ENCODE measurements at regions not wholly inside any gene's neighbourhood (a gene's known extent, or its start where the extent isn't known, plus 50 kb on each side); places are given as distances from the start of the nearest gene placed in this dataset.
A peak's percentile ranks its signal among the peaks of the same experiment; 100 is the strongest.

DNA sequence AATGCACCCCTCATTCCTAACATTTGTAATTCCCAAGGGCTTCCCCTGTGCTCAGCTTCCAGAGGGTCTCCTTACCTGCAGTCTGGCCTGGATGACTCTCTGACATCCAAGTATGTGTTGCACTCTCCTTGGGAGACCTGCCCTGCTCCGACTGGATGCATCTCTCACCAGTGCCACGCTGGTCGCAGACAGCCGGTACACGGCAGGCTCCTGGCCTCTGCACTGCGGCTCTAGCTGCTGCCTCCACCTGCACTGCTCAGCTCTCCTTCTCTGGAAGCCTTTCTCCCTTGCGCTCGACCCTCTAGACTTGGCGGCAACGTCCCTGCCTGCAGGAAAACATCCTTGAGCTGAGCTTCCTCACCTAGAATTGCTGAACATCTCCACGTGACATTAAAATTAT, 685.9 kb downstream of the BRD1 start:
- H3K4me3 ChIP-seq: no peak overlapping the region
- peak in 1 of 7 donors; percentile 28 for DNase-seq
- no peaks in the 10 kb centered on the region for H3K36me3 ChIP-seq (replicated peaks in 1 of 2)
- no peaks in the 10 kb centered on the region for H3K9me3 ChIP-seq (replicated peaks in 1 of 3)
- no peaks in the 10 kb centered on the region for H3K27me3 ChIP-seq
- no peaks in the 10 kb centered on the region for H3K4me1 ChIP-seq (replicated peaks in 1 of 2)
- no peak for TF ChIP-seq POLR2A (IDR thresholded peaks at IDR 0.05)
- TF ChIP-seq, protein P1, sequence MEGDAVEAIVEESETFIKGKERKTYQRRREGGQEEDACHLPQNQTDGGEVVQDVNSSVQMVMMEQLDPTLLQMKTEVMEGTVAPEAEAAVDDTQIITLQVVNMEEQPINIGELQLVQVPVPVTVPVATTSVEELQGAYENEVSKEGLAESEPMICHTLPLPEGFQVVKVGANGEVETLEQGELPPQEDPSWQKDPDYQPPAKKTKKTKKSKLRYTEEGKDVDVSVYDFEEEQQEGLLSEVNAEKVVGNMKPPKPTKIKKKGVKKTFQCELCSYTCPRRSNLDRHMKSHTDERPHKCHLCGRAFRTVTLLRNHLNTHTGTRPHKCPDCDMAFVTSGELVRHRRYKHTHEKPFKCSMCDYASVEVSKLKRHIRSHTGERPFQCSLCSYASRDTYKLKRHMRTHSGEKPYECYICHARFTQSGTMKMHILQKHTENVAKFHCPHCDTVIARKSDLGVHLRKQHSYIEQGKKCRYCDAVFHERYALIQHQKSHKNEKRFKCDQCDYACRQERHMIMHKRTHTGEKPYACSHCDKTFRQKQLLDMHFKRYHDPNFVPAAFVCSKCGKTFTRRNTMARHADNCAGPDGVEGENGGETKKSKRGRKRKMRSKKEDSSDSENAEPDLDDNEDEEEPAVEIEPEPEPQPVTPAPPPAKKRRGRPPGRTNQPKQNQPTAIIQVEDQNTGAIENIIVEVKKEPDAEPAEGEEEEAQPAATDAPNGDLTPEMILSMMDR (IDR thresholded peaks at IDR 0.05): no peak
- intact Hi-C loops (cut with DNase I): no loop called here
- H3K27ac ChIP-seq: no peak overlapping the region
- WGBS, 4 donors: 71 to 84% (median 75%) methylated on average over 10 to 11 of the region's 11 CpGs

DNA sequence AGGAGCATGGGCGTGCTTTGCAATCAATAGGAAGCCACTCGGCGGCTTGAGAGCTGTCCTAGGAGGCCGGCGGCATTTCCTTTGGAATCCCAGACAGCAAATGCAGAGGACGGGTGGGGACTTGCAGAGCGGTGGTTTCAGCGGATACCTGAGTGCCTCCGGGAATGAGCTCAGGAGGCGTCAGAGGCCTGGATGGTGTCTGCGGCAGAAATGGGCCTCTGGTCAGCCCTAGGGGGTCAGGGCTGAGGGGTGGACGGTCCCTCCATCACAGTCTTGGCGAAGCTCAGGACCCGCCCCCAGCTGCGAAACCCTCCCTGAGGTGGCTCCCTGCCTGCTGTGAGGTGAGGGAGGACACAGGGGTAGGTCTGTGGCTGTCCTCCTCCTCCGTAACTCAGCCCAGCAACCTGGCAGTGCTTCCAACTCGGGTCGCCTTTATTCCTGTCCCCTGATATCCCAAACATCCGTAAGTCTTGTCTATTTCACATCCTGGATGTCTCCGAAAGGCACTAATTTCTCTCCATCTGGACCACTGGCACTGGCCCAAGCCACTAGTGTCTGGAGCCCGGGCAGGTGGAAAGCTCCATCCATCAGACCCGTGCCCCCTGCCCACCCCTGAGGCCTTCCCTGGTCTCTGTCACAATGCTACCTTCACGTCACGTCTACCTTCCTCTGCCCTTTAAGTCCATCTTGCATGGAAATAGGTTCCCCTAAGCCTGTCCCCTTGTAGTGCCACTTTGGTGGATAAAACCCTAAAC, 686.6 kb downstream of the BRD1 start:
- intact Hi-C loops (cut with DNase I): no loop called here
- DNase-seq: peak in 1 of 7 donors; percentile 21
- Histone ChIP-seq H3K9me3 (replicated peaks in 1 of 3) (no peaks in the 10 kb centered on the region), H3K4me3 (no peak overlapping the region), H3K4me1 (replicated peaks in 1 of 2) (no peaks in the 10 kb centered on the region), H3K27me3 (no peaks in the 10 kb centered on the region), H3K27ac (no peak overlapping the region), H3K36me3 (replicated peaks in 1 of 2) (no peaks in the 10 kb centered on the region)
- TF ChIP-seq POLR2A (IDR thresholded peaks at IDR 0.05): no peak
- TF ChIP-seq, protein P1 (IDR thresholded peaks at IDR 0.05): no peak
- WGBS, 4 donors: 63 to 76% (median 65%) methylated on average over 19 to 24 of the region's 24 CpGs

DNA sequence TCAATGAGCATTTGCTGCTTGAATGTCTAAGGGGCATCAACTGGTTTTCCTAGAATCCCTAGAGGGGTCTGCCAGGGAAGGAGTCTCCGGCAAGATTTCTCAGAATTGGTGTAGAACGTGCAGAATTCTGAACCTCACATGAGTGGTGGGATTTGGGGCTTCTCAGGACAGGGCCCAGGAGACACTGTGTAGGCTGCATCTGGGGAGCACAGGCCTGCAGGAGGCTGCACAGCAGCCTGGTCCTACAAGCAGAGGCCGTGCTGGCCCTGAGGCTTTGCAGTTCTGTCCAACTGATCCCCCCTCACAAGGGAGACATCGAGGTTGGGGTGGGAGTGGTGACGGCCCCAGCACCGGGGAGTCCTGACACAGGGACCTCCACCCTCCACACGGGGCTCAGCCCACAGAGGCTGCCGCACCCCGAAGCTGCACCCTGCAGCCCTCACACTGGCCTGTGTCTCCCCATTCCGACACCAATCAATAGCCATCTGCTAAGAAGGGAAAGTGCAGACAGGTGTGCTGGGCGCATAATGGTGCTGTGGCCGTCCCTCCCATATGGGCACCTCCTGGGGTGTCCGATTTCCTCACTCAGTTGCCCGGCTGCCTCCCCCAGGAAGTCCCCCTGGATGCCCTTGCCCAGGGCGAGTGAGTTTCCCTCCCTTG, 688.1 kb downstream of the BRD1 start:
- no peak overlapping the region for H3K27ac ChIP-seq
- no peaks in the 10 kb centered on the region for H3K27me3 ChIP-seq
- no peak overlapping the region for H3K4me3 ChIP-seq
- no peaks in the 10 kb centered on the region for H3K9me3 ChIP-seq (replicated peaks in 1 of 3)
- no peaks in the 10 kb centered on the region for H3K36me3 ChIP-seq (replicated peaks in 1 of 2)
- H3K4me1 ChIP-seq (replicated peaks in 1 of 2): no peaks in the 10 kb centered on the region
- DNase-seq: peak in 1 of 7 donors; percentile 11
- no peak for TF ChIP-seq POLR2A (IDR thresholded peaks at IDR 0.05)
- TF ChIP-seq, protein P1 (IDR thresholded peaks at IDR 0.05): no peak
- intact Hi-C loops (cut with DNase I): no loop called here
- WGBS, 4 donors: 66 to 77% (median 67%) methylated on average over 9 to 15 of the region's 15 CpGs

DNA sequence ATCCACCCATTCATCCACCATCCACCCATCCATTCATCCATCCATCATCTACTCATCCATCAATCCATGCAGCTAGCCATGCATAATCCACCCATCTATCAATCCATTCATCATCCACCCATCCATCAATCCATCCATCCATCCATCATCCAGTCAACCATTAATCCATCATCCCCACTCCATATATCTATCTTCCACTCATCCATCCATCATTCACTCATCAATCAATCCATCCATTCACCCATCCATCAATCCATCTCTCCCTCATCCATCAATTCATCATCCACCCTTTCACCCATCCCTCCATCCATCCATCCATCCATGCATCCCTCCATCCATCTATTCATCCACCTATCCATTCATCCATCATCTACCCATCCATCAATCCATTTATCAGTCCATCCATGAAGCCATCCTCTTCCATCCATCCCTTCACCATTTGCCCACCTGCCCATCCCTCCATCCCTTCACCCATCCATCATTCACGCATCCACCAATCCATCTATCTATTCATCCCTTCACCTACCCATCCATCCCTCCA, 689.4 kb downstream of the BRD1 start:
- 82 to 97% (median 86%) methylated on average over 1 of the region's 1 CpG for WGBS, 4 donors
- H3K4me1 ChIP-seq (replicated peaks in 1 of 2): no peaks in the 10 kb centered on the region
- intact Hi-C loops (cut with DNase I): no loop called here
- no peaks in the 10 kb centered on the region for H3K27me3 ChIP-seq
- DNase-seq: no peak
- no peak overlapping the region for H3K27ac ChIP-seq
- no peaks in the 10 kb centered on the region for H3K9me3 ChIP-seq (replicated peaks in 1 of 3)
- H3K36me3 ChIP-seq (replicated peaks in 1 of 2): no peaks in the 10 kb centered on the region
- no peak for TF ChIP-seq POLR2A (IDR thresholded peaks at IDR 0.05)
- TF ChIP-seq, protein P1 (IDR thresholded peaks at IDR 0.05): no peak
- H3K4me3 ChIP-seq: no peak overlapping the region

Data from adrenal gland (tissue), 9 donors.